ENCODE measurements at regions not wholly inside any gene's neighbourhood (a gene's known extent, or its start where the extent isn't known, plus 50 kb on each side); places are given as distances from the start of the nearest gene placed in this dataset.

DNA sequence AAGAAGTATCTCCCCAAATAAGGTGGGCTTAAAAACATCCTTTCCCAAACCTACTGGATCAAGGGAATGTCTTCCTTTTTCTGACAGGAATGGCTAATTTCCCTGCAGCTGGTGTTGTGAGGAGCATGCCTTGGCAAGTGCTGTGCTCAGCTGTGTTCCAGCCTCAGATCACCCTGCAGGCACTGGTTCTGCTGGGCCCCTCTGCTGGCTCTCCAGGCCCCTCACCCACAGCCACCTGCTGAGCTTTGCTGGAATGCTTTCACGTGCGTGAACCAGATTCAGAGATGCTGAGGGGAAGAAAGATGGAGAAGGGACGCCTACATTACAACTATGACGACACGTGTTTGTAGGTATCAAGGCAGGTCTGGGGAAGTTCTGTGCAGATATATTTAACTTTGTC is 71.3 kb upstream of the FOXC1 start:
- TF ChIP-seq, protein P1, sequence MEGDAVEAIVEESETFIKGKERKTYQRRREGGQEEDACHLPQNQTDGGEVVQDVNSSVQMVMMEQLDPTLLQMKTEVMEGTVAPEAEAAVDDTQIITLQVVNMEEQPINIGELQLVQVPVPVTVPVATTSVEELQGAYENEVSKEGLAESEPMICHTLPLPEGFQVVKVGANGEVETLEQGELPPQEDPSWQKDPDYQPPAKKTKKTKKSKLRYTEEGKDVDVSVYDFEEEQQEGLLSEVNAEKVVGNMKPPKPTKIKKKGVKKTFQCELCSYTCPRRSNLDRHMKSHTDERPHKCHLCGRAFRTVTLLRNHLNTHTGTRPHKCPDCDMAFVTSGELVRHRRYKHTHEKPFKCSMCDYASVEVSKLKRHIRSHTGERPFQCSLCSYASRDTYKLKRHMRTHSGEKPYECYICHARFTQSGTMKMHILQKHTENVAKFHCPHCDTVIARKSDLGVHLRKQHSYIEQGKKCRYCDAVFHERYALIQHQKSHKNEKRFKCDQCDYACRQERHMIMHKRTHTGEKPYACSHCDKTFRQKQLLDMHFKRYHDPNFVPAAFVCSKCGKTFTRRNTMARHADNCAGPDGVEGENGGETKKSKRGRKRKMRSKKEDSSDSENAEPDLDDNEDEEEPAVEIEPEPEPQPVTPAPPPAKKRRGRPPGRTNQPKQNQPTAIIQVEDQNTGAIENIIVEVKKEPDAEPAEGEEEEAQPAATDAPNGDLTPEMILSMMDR (conservative IDR thresholded peaks at IDR 0.05), result no peak
- no peak for TF ChIP-seq EZH2 (IDR thresholded peaks at IDR 0.05; ENCODE audit: low read depth)

All from PC-9 (cell line).